AG09309 (cell line): ENCODE measurements at regions not wholly inside any gene's neighbourhood (a gene's known extent, or its start where the extent isn't known, plus 50 kb on each side); places are given as distances from the start of the nearest gene placed in this dataset.
A peak's percentile ranks its signal among the peaks of the same experiment; 100 is the strongest.

Source experiments
- DNase-seq: peaks from one replicate; pipeline ENCODE4 v3.0.0-alpha.2; 2010; ENCODE audit warnings: low read depth
- H3K4me3 ChIP-seq: 2 replicates; pipeline ENCODE4 v1.5.1; 2011; ENCODE audit warnings: mild to moderate bottlenecking, low read depth, low read length, moderate library complexity; ENCODE audit not compliant: control insufficient read depth
- TF ChIP-seq, protein P1 (sequence below): IDR thresholded peaks from 2 replicates; pipeline ENCODE4 v1.5.1; 2011; ENCODE audit warnings: mild to moderate bottlenecking, low read depth, low read length, inconsistent platforms; ENCODE audit not compliant: insufficient read depth, control insufficient read depth; ENCODE audit errors: missing control alignments

DNA sequence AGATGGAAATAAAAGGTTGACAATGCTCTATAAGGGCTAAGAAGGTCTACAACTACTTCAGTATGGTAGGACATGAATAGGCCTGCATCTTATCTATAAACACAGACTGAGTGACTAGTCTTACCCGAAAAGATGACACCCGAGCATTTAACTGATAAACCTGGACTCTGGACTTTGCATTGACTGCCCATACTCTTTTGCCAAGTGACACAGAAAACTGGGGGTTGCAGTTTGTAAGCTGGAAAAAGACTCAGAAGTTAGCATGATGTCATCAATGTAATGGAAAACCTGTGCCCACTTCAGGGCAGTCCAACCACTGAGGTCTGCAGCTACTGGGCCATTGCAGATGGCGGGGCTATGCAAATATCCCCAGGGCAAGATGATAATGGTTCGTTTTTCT is 258.3 kb upstream of the NEGR1 start:
- TF ChIP-seq, protein P1, sequence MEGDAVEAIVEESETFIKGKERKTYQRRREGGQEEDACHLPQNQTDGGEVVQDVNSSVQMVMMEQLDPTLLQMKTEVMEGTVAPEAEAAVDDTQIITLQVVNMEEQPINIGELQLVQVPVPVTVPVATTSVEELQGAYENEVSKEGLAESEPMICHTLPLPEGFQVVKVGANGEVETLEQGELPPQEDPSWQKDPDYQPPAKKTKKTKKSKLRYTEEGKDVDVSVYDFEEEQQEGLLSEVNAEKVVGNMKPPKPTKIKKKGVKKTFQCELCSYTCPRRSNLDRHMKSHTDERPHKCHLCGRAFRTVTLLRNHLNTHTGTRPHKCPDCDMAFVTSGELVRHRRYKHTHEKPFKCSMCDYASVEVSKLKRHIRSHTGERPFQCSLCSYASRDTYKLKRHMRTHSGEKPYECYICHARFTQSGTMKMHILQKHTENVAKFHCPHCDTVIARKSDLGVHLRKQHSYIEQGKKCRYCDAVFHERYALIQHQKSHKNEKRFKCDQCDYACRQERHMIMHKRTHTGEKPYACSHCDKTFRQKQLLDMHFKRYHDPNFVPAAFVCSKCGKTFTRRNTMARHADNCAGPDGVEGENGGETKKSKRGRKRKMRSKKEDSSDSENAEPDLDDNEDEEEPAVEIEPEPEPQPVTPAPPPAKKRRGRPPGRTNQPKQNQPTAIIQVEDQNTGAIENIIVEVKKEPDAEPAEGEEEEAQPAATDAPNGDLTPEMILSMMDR = no peak
- no peak overlapping the region for H3K4me3 ChIP-seq
- no peak for DNase-seq

DNA sequence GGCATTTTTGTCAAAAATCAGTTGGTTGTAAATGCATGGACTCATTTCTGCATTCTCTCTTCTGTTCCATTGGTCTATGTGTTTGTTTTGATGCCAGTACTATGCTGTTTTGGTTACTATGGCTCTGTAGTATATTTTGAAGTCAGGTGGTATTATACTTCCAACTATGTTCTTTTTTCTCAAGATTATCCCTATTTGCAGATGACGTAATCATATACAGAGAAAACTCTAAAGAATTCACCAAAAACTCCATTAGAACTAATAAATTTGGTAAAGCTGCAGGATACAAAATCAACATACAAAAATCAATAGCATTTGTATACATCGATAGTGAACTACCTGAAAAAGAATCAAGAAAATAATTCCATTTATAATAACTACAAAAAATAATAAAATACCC is 253.1 kb upstream of the NEGR1 start:
- H3K4me3 ChIP-seq = no peak overlapping the region
- no peak for DNase-seq
- TF ChIP-seq, protein P1 = no peak

DNA sequence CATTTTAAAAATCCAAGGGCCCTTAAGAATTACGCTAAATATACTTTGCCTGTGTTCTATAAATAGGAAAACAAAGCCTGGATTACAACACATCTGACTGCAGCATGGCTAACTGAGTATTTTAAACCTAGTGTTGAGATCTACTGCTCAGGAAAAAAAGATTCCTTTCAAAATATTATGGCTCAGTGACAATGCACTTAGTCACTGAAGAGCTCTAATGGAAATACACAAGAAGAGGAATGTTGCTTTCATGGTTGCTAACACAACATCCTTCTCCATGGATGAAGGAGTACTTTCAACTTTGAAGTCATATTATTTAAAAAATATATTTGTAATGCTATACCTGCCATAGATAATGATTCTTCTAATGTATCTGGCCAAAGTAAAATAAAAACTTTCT is 248.3 kb upstream of the NEGR1 start:
- no peak for DNase-seq
- no peak overlapping the region for H3K4me3 ChIP-seq
- TF ChIP-seq, protein P1 = no peak

DNA sequence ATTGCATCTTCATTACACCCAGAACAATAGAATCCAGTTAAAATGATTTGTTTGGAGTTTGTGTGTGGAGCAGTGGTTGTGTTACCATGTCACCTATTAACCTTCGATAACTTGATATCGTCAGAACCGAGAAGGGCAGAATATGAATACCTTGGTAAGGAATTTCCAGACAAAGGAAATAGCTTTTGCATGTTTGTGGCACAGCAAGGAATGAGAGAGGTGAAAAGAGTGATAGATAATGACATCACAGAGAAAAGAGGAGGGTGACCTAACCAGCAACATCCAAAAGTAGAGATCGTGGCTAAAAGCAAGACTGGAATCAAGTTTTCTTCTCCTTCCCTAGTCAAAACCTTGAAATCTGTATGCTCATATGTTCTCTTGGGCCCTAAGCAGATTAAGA is 244.6 kb upstream of the NEGR1 start:
- DNase-seq = no peak
- TF ChIP-seq, protein P1 = no peak
- H3K4me3 ChIP-seq = no peak overlapping the region

DNA sequence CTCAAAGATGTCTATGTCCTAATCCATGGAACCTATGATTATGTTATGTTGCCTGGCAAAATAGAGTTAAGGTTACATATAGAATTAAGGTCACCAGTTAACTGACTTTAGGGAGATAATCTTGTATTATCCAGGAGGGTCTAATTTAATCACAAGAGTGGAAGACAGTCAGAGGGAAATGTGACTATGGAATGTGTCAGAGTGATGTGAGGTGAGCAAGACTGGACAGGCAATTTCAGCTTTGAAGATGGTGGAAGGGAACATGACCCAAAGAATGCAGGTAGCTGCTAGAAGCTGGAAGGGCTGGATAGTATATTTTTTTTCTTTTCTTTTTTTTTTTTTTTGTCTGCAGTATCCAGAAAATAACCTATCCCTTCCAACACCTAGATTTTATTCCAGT is 241.7 kb upstream of the NEGR1 start:
- H3K4me3 ChIP-seq = no peak overlapping the region
- TF ChIP-seq, protein P1 = no peak
- no peak for DNase-seq

DNA sequence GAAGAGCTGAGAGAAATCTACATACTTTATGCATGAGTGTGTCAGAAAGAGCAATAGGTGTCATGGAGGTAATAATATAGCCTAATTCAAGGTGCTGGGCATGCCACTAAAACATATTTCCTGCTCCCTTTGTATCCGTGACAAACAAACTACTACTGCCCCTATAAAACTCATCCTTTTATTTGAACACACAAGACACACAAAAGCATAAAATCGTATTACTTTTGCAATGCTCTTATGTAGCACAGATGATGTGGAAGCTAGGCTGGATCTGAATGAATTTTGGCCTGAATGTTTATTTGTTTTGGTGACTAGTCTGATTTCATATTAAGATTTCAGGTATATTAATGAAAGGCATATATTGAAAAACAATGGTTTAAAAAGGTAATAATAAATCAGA is 239.3 kb upstream of the NEGR1 start:
- DNase-seq = no peak
- TF ChIP-seq, protein P1 = no peak
- H3K4me3 ChIP-seq = no peak overlapping the region

DNA sequence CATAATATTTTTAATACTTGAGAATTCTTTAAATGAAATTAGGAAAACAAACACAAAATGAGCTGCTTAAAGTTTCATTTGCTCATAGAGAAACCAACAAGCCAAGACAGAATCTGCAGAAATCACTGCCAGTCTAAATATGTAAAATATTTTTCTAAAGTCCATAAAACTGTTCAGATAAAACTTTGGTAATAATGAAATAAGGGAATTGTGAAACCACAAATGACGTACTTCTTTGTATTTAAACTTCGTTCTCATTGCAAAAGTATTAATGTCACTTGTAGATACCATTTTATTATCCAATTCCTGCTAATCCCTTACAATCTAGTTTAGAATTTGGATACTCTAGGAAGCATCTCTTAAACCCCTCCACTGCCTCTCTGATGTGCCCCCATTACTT is 234.5 kb upstream of the NEGR1 start:
- TF ChIP-seq, protein P1 = no peak
- peak; percentile 42 for DNase-seq
- no peak overlapping the region for H3K4me3 ChIP-seq
